HG03045 (cell line): ENCODE measurements at regions not wholly inside any gene's neighbourhood (a gene's known extent, or its start where the extent isn't known, plus 50 kb on each side); places are given as distances from the start of the nearest gene placed in this dataset.

ENCODE experiments used
- ATAC-seq: cut with Tn5 transposase; IDR thresholded peaks from one replicate; pipeline ENCODE4 v1.9.1; 2021; ENCODE audit warnings: mild to moderate bottlenecking, moderate library complexity; ENCODE audit not compliant: unreplicated experiment

GRCh38 chr5:35284364-35284763 is 54.1 kb upstream of the PRLR start:
- ATAC-seq, result no peak

- ATAC-seq, result no peak
Measured at GRCh38 chr5:35282810-35283209, 52.5 kb upstream of the PRLR start.

GRCh38 chr5:35281613-35282012 is 51.3 kb upstream of the PRLR start:
- ATAC-seq, result no peak
